Breast epithelium (tissue), 4 donors: ENCODE measurements at regions not wholly inside any gene's neighbourhood (a gene's known extent, or its start where the extent isn't known, plus 50 kb on each side); places are given as distances from the start of the nearest gene placed in this dataset.

ENCODE experiments used
- DNase-seq, 2 donors: peaks; one replicate each; pipeline ENCODE4 v3.0.0-alpha.2; 2019; ENCODE audit warnings: low spot score in 2 of 2
- H3K27ac ChIP-seq, 2 donors: fragments of 200-600 bp; sonication (generic) in 1 of 2; one replicate each; pipeline ENCODE4 v1.5.1; 2016 to 2019; ENCODE audit warnings: mild to moderate bottlenecking in 1 of 2
- H3K27me3 ChIP-seq, 2 donors: fragments of 200-600 bp; sonication (generic) in 1 of 2; one replicate each; pipeline versions ENCODE4 v1.5.1 to v1.6.0; 2017 to 2019; ENCODE audit warnings: control low read depth in 1 of 2, mild to moderate bottlenecking in 1 of 2
- H3K36me3 ChIP-seq: fragments of 200-600 bp; one replicate; pipeline ENCODE4 v1.5.1; 2019
- H3K4me1 ChIP-seq, 2 donors: fragments of 200-600 bp; sonication (generic); one replicate each; pipeline ENCODE4 v1.5.1; 2016 to 2019; ENCODE audit warnings: control low read depth in 1 of 2
- H3K4me3 ChIP-seq, 3 donors: fragments of 200-600 bp; sonication (generic); 1 replicate in 2 of 3; 2 replicates in 1 of 3; pipeline ENCODE4 v1.5.1; 2016 to 2019; ENCODE audit warnings: mild to moderate bottlenecking in 3 of 3, moderate library complexity in 2 of 3
- H3K9me3 ChIP-seq, 2 donors: fragments of 200-600 bp; sonication (generic) in 1 of 2; one replicate each; pipeline ENCODE4 v1.5.1; 2016 to 2019; ENCODE audit warnings: control low read depth in 1 of 2
- POLR2A ChIP-seq: fragments of 450-650 bp; IDR thresholded peaks from one replicate; pipeline ENCODE4 v1.6.1; 2016; ENCODE audit warnings: antibody characterized with exemption, mild to moderate bottlenecking, moderate library complexity
- POLR2AphosphoS5 ChIP-seq, 3 donors: sonication (generic); formaldehyde crosslinking; IDR thresholded peaks; one replicate each; pipeline ENCODE4 v1.6.1; 2017; ENCODE audit warnings: antibody characterized with exemption in 3 of 3
- intact Hi-C: fragments of 100-400 bp; cut with DNase I; formaldehyde crosslinking; loops from one replicate; pipeline ENCODE4 v1.15.1; 2023; ENCODE audit warnings: low total_unique reads
- TF ChIP-seq, protein P1 (sequence below), 3 donors: fragments of 450-650 bp; IDR thresholded peaks; one replicate each; pipeline ENCODE4 v1.5.1; 2016 to 2017; ENCODE audit warnings: antibody characterized with exemption in 3 of 3, mild to moderate bottlenecking in 3 of 3, moderate library complexity in 3 of 3

GRCh38 chr2:21353879-21354679 lies 230.3 kb downstream of the TDRD15 start:
- intact Hi-C loops = no loop called here
- Histone ChIP-seq H3K36me3 (no peaks in the 10 kb centered on the region), H3K27ac (no peak overlapping the region), H3K27me3 (no peaks in the 10 kb centered on the region), H3K4me3 (no peak overlapping the region), H3K4me1 (no peaks in the 10 kb centered on the region), H3K9me3 (no peaks in the 10 kb centered on the region)
- no peak for DNase-seq
- TF ChIP-seq, protein P1, sequence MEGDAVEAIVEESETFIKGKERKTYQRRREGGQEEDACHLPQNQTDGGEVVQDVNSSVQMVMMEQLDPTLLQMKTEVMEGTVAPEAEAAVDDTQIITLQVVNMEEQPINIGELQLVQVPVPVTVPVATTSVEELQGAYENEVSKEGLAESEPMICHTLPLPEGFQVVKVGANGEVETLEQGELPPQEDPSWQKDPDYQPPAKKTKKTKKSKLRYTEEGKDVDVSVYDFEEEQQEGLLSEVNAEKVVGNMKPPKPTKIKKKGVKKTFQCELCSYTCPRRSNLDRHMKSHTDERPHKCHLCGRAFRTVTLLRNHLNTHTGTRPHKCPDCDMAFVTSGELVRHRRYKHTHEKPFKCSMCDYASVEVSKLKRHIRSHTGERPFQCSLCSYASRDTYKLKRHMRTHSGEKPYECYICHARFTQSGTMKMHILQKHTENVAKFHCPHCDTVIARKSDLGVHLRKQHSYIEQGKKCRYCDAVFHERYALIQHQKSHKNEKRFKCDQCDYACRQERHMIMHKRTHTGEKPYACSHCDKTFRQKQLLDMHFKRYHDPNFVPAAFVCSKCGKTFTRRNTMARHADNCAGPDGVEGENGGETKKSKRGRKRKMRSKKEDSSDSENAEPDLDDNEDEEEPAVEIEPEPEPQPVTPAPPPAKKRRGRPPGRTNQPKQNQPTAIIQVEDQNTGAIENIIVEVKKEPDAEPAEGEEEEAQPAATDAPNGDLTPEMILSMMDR (IDR thresholded peaks at IDR 0.05) = no peak
- TF ChIP-seq POLR2A (no peak), POLR2AphosphoS5 (IDR thresholded peaks at IDR 0.05) (no peak)

GRCh38 chr2:21356086-21356856 lies 232.5 kb downstream of the TDRD15 start:
- no peak overlapping the region for H3K27ac ChIP-seq
- H3K36me3 ChIP-seq = no peaks in the 10 kb centered on the region
- H3K4me3 ChIP-seq = no peak overlapping the region
- H3K9me3 ChIP-seq = no peaks in the 10 kb centered on the region
- no peak for TF ChIP-seq POLR2A
- TF ChIP-seq POLR2AphosphoS5 (IDR thresholded peaks at IDR 0.05) = no peak
- TF ChIP-seq, protein P1 (IDR thresholded peaks at IDR 0.05) = no peak
- H3K4me1 ChIP-seq = no peaks in the 10 kb centered on the region
- intact Hi-C loops = no loop called here
- no peaks in the 10 kb centered on the region for H3K27me3 ChIP-seq
- DNase-seq = no peak

- Histone ChIP-seq H3K9me3 (no peaks in the 10 kb centered on the region), H3K27me3 (no peaks in the 10 kb centered on the region), H3K27ac (no peak overlapping the region), H3K36me3 (no peaks in the 10 kb centered on the region), H3K4me3 (no peak overlapping the region), H3K4me1 (no peaks in the 10 kb centered on the region)
- no peak for DNase-seq
- intact Hi-C loops = no loop called here
- TF ChIP-seq, protein P1 (IDR thresholded peaks at IDR 0.05) = no peak
- no peak for TF ChIP-seq POLR2AphosphoS5 (IDR thresholded peaks at IDR 0.05)
- TF ChIP-seq POLR2A = no peak
Measured at GRCh38 chr2:21356857-21357255, 233.1 kb downstream of the TDRD15 start.

DNA sequence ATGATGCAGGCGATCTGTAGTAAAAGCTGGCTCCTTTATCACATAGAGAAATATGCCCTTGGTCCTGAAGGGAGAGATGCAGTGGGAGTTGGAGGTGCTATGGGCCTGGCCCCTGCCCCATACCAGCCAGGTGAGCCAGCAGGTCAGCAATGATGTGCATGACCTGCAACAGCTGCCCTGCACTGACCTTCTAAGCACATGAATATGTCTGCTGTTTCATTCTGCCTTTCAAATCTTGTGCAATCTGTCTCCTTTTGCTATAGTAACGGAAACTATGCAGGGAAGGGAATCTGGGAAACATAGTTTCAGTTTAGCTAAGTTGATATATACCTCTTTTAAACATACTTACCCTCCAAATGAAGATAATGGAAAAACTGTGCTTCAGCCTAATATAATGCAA lies 235.2 kb downstream of the TDRD15 start:
- no peak for DNase-seq
- intact Hi-C loops = no loop called here

More for the DNA sequence above, 235.2 kb downstream of the TDRD15 start:
- no peaks in the 10 kb centered on the region for H3K36me3 ChIP-seq
- no peaks in the 10 kb centered on the region for H3K27me3 ChIP-seq
- no peaks in the 10 kb centered on the region for H3K9me3 ChIP-seq
- H3K27ac ChIP-seq = no peak overlapping the region
- TF ChIP-seq POLR2A (no peak), POLR2AphosphoS5 (IDR thresholded peaks at IDR 0.05) (no peak)
- TF ChIP-seq, protein P1 (IDR thresholded peaks at IDR 0.05) = no peak
- no peak overlapping the region for H3K4me3 ChIP-seq
- H3K4me1 ChIP-seq = no peaks in the 10 kb centered on the region
